ENCODE measurements at regions not wholly inside any gene's neighbourhood (a gene's known extent, or its start where the extent isn't known, plus 50 kb on each side); places are given as distances from the start of the nearest gene placed in this dataset.

- Histone ChIP-seq H3K36me3 (no peaks in the 10 kb centered on the region), H3K9me3 (no peaks in the 10 kb centered on the region), H3K27me3 (no peaks in the 10 kb centered on the region), H3K27ac (peak overlapping the region; percentile 75 to 76), H3K4me1 (peaks cover 3 to 8% of the 10 kb centered on the region in 2 donors), H3K4me3 (no peak overlapping the region)
- TF ChIP-seq CTCF (IDR thresholded peaks at IDR 0.05): no peak
- TF ChIP-seq POLR2A (IDR thresholded peaks at IDR 0.05): no peak
- no peak for DNase-seq
- intact Hi-C loops (cut with DNase I; ENCODE audit: low total_unique reads): no loop called here
Observed at GRCh38 chr3:72339670-72340030, 508.6 kb downstream of the SHQ1 start.

GRCh38 chr3:72338942-72339669, 509.1 kb downstream of the SHQ1 start:
- Histone ChIP-seq H3K4me1 (peaks cover 3 to 8% of the 10 kb centered on the region in 2 donors), H3K9me3 (no peaks in the 10 kb centered on the region), H3K27me3 (no peaks in the 10 kb centered on the region), H3K36me3 (no peaks in the 10 kb centered on the region), H3K27ac (peak overlapping the region in 1 of 2 donors; percentile 75), H3K4me3 (no peak overlapping the region)
- TF ChIP-seq CTCF (IDR thresholded peaks at IDR 0.05) (no peak), POLR2A (IDR thresholded peaks at IDR 0.05) (no peak)
- intact Hi-C loops (cut with DNase I; ENCODE audit: low total_unique reads): no loop called here
- DNase-seq: peak; percentile 42 to 43

GRCh38 chr3:72338082-72338941, 509.9 kb downstream of the SHQ1 start:
- no peak for TF ChIP-seq POLR2A (IDR thresholded peaks at IDR 0.05)
- TF ChIP-seq CTCF (IDR thresholded peaks at IDR 0.05): no peak
- Histone ChIP-seq H3K27me3 (no peaks in the 10 kb centered on the region), H3K36me3 (no peaks in the 10 kb centered on the region), H3K4me1 (peaks cover 3 to 8% of the 10 kb centered on the region in 2 donors), H3K4me3 (no peak overlapping the region), H3K9me3 (no peaks in the 10 kb centered on the region), H3K27ac (no peak overlapping the region)
- no peak for DNase-seq
- intact Hi-C loops (cut with DNase I; ENCODE audit: low total_unique reads): no loop called here

- Histone ChIP-seq H3K27ac (no peak overlapping the region), H3K27me3 (no peaks in the 10 kb centered on the region), H3K4me3 (no peak overlapping the region), H3K9me3 (no peaks in the 10 kb centered on the region), H3K4me1 (peaks cover 3 to 8% of the 10 kb centered on the region in 2 donors), H3K36me3 (no peaks in the 10 kb centered on the region)
- TF ChIP-seq POLR2A (IDR thresholded peaks at IDR 0.05) (no peak), CTCF (IDR thresholded peaks at IDR 0.05) (no peak)
- intact Hi-C loops (cut with DNase I; ENCODE audit: low total_unique reads): no loop called here
- DNase-seq: no peak
Observed at GRCh38 chr3:72337480-72337855, 510.8 kb downstream of the SHQ1 start.
